Daoy (cell line): ENCODE measurements at regions not wholly inside any gene's neighbourhood (a gene's known extent, or its start where the extent isn't known, plus 50 kb on each side); places are given as distances from the start of the nearest gene placed in this dataset.
A peak's percentile ranks its signal among the peaks of the same experiment; 100 is the strongest.

ENCODE experiments used
- DNase-seq: peaks from one replicate; pipeline ENCODE4 v3.0.0-alpha.2; 2015; ENCODE audit warnings: low read depth

GRCh38 chr1:81699234-81699633 is 101.5 kb upstream of the ADGRL2 start:
- peak; percentile 72 for DNase-seq

GRCh38 chr1:81695741-81696140 is 105.0 kb upstream of the ADGRL2 start:
- peak; percentile 35 for DNase-seq

- DNase-seq, result no peak
These were observed 107.4 kb upstream of the ADGRL2 start for GRCh38 chr1:81693316-81693715.

GRCh38 chr1:81690676-81691453 is 109.9 kb upstream of the ADGRL2 start:
- DNase-seq, result no peak

GRCh38 chr1:81689531-81689941 is 111.2 kb upstream of the ADGRL2 start:
- DNase-seq, result peak; percentile 31

GRCh38 chr1:81682490-81682889 is 118.2 kb upstream of the ADGRL2 start:
- DNase-seq, result peak; percentile 27

GRCh38 chr1:81681601-81682266 is 119.0 kb upstream of the ADGRL2 start:
- no peak for DNase-seq

- DNase-seq, result no peak
These were observed 119.6 kb upstream of the ADGRL2 start for GRCh38 chr1:81681114-81681513.

GRCh38 chr1:81679942-81680341 is 120.8 kb upstream of the ADGRL2 start:
- DNase-seq, result peak; percentile 27

GRCh38 chr1:81678779-81679178 is 122.0 kb upstream of the ADGRL2 start:
- no peak for DNase-seq

- no peak for DNase-seq
These were observed 128.0 kb upstream of the ADGRL2 start for GRCh38 chr1:81672766-81673165.

GRCh38 chr1:81671038-81671437 is 129.7 kb upstream of the ADGRL2 start:
- DNase-seq, result no peak

GRCh38 chr1:81670286-81670685 is 130.4 kb upstream of the ADGRL2 start:
- peak; percentile 89 for DNase-seq

- DNase-seq, result no peak
These were observed 134.1 kb upstream of the ADGRL2 start for GRCh38 chr1:81666586-81666985.

GRCh38 chr1:81664341-81664740 is 136.4 kb upstream of the ADGRL2 start:
- no peak for DNase-seq

GRCh38 chr1:81662913-81663526 is 137.7 kb upstream of the ADGRL2 start:
- no peak for DNase-seq

GRCh38 chr1:81660286-81660685 is 140.4 kb upstream of the ADGRL2 start:
- no peak for DNase-seq

- no peak for DNase-seq
These were observed 146.1 kb upstream of the ADGRL2 start for GRCh38 chr1:81654657-81655056.

GRCh38 chr1:81654147-81654546 is 146.6 kb upstream of the ADGRL2 start:
- DNase-seq, result peak; percentile 15

GRCh38 chr1:81650776-81651175 is 150.0 kb upstream of the ADGRL2 start:
- DNase-seq, result no peak

GRCh38 chr1:81635816-81636215 is 164.9 kb upstream of the ADGRL2 start:
- DNase-seq, result no peak

GRCh38 chr1:81634294-81634693 is 166.4 kb upstream of the ADGRL2 start:
- DNase-seq, result no peak

- no peak for DNase-seq
These were observed 181.6 kb upstream of the ADGRL2 start for GRCh38 chr1:81619156-81619555.
